ENCODE measurements at regions not wholly inside any gene's neighbourhood (a gene's known extent, or its start where the extent isn't known, plus 50 kb on each side); places are given as distances from the start of the nearest gene placed in this dataset.

- DNase-seq (ENCODE audit: low read depth in 1 of 2, low spot score in 1 of 2) (no peak), ATAC-seq (no peak), FAIRE-seq (no peak)
- H3K4me2 ChIP-seq = no peak overlapping the region
- CTCF ChIA-PET = no interaction called here
- no peaks in the 10 kb centered on the region for H3K4me1 ChIP-seq
- no peak overlapping the region for H3K27ac ChIP-seq
- POLR2A ChIA-PET = no interaction called here
- no peak for TF ChIP-seq SREBF2 (IDR thresholded peaks at IDR 0.05)
- no peak for TF ChIP-seq BHLHE40 (IDR thresholded peaks at IDR 0.05; ENCODE audit: low read depth, low read length)
- no peak for TF ChIP-seq RNF2 (IDR thresholded peaks at IDR 0.05; ENCODE audit: borderline replicate concordance, low read depth)
- no peak for TF ChIP-seq SMC3 (IDR thresholded peaks at IDR 0.05)
- no peak for TF ChIP-seq HDAC2 (IDR thresholded peaks at IDR 0.05)
- TF ChIP-seq E2F6 (IDR thresholded peaks at IDR 0.05; ENCODE audit: borderline replicate concordance, low read depth) = no peak
- H3K4me3 ChIP-seq = no peak overlapping the region
- no peaks in the 10 kb centered on the region for H3K9me3 ChIP-seq
- 19% methylated on average over 3 of the region's 3 CpGs for WGBS (ENCODE audit: missing lambda C conversion rate)
Observed at GRCh38 chr7:113480537-113480936, 362.2 kb upstream of the SMIM30 start.

- CTCF ChIA-PET = no interaction called here
- TF ChIP-seq POLR2A (IDR thresholded peaks at IDR 0.05; ENCODE audit: low read length) (no peak), RNF2 (IDR thresholded peaks at IDR 0.05; ENCODE audit: borderline replicate concordance, low read depth) (no peak), PHF8 (IDR thresholded peaks at IDR 0.05; ENCODE audit: borderline replicate concordance, low read depth) (no peak), E2F6 (IDR thresholded peaks at IDR 0.05; ENCODE audit: borderline replicate concordance, low read depth) (no peak), MAX (IDR thresholded peaks at IDR 0.05) (no peak), EHMT2 (IDR thresholded peaks at IDR 0.05; ENCODE audit: low read depth) (no peak), NR3C1 (IDR thresholded peaks at IDR 0.05) (no peak)
- Histone ChIP-seq H3K4me1 (no peaks in the 10 kb centered on the region), H3K27ac (no peak overlapping the region), H3K4me2 (no peak overlapping the region), H3K4me3 (no peak overlapping the region), H3K9me3 (no peaks in the 10 kb centered on the region)
- 0% methylated on average over 3 of the region's 3 CpGs for WGBS (ENCODE audit: missing lambda C conversion rate)
- POLR2A ChIA-PET = no interaction called here
- no peak for DNase-seq (ENCODE audit: low read depth in 1 of 2, low spot score in 1 of 2)
- no peak for FAIRE-seq
- no peak for ATAC-seq
Observed at GRCh38 chr7:113464096-113464855, 345.9 kb upstream of the SMIM30 start.

- 3% methylated on average over 5 of the region's 5 CpGs for WGBS (ENCODE audit: missing lambda C conversion rate)
- no peaks in the 10 kb centered on the region for H3K9me3 ChIP-seq
- DNase-seq (ENCODE audit: low read depth in 1 of 2, low spot score in 1 of 2) = no peak
- H3K4me2 ChIP-seq = no peak overlapping the region
- no peak overlapping the region for H3K4me3 ChIP-seq
- ChIA-PET CTCF (no interaction called here), POLR2A (no interaction called here)
- H3K4me1 ChIP-seq = no peaks in the 10 kb centered on the region
- no peak for TF ChIP-seq JUNB (IDR thresholded peaks at IDR 0.05)
- TF ChIP-seq BHLHE40 (IDR thresholded peaks at IDR 0.05; ENCODE audit: low read depth, low read length) = no peak
- TF ChIP-seq CHD4 (IDR thresholded peaks at IDR 0.05; ENCODE audit: borderline replicate concordance) = no peak
- TF ChIP-seq EHMT2 (IDR thresholded peaks at IDR 0.05; ENCODE audit: low read depth) = no peak
- TF ChIP-seq HES2 (IDR thresholded peaks at IDR 0.05) = no peak
- ATAC-seq = no peak
- no peak overlapping the region for H3K27ac ChIP-seq
- FAIRE-seq = no peak
Observed at GRCh38 chr7:113460067-113460466, 341.7 kb upstream of the SMIM30 start.

GRCh38 chr7:113456533-113456932 is 338.2 kb upstream of the SMIM30 start:
- Histone ChIP-seq H3K27ac (no peak overlapping the region), H3K4me1 (no peaks in the 10 kb centered on the region), H3K9me3 (no peaks in the 10 kb centered on the region), H3K4me3 (no peak overlapping the region), H3K4me2 (no peak overlapping the region)
- CTCF ChIA-PET = no interaction called here
- FAIRE-seq = no peak
- POLR2A ChIA-PET = no interaction called here
- WGBS (ENCODE audit: missing lambda C conversion rate) = 10% methylated on average over 11 of the region's 11 CpGs
- ATAC-seq = no peak
- DNase-seq (ENCODE audit: low read depth in 1 of 2, low spot score in 1 of 2) = no peak
- TF ChIP-seq RCOR1 (IDR thresholded peaks at IDR 0.05; ENCODE audit: low read depth, low read length) (no peak), KDM5A (IDR thresholded peaks at IDR 0.05) (no peak), MYC (IDR thresholded peaks at IDR 0.05; ENCODE audit: borderline replicate concordance, low read length) (no peak), HEYL (CRISPR knock-in tag; IDR thresholded peaks at IDR 0.05) (no peak), JUN (IDR thresholded peaks at IDR 0.05) (no peak), ELK1 (IDR thresholded peaks at IDR 0.05; ENCODE audit: low read depth, low read length) (no peak), PBX3 (IDR thresholded peaks at IDR 0.05) (no peak), HDAC2 (IDR thresholded peaks at IDR 0.05) (no peak), JUNB (IDR thresholded peaks at IDR 0.05) (no peak)

All from A549 (cell line).